Activated T-helper 1 cell treated with anti-CD3 and anti-CD28 coated beads, Interleukin-12 subunit alpha, Interleukin-12 subunit beta, Interleukin-2, Interleukin-4 antibody, amounts not matched to agents 30 ng/mL and 10 ng/mL and 1 ng/mL, durations not matched to agents 14 hours and 24 hours and 36 hours (primary cell): ENCODE measurements at regions not wholly inside any gene's neighbourhood (a gene's known extent, or its start where the extent isn't known, plus 50 kb on each side); places are given as distances from the start of the nearest gene placed in this dataset.
"Not testable (repeated sequence)": the region's sequence is repeated elsewhere in the genome, so short reads cannot be mapped to it uniquely, and the experiment has no call there.

Experiments used
- DNase-seq: peaks from one replicate; pipeline ENCODE4 v3.0.0; 2021; ENCODE audit warnings: low spot score
- H3K27ac Mint-ChIP-seq: one replicate; pipeline ENCODE4 v1.8.0; 2021; ENCODE audit warnings: mild to moderate bottlenecking, mixed read lengths
- H3K27me3 Mint-ChIP-seq: one replicate; pipeline ENCODE4 v1.8.0; 2022; ENCODE audit warnings: mild to moderate bottlenecking, moderate library complexity, mixed read lengths; ENCODE audit not compliant: insufficient read depth
- H3K36me3 Mint-ChIP-seq: one replicate; pipeline ENCODE4 v1.8.0; 2021; ENCODE audit warnings: low read depth, mixed read lengths
- H3K4me1 Mint-ChIP-seq: one replicate; pipeline ENCODE4 v1.8.0; 2021; ENCODE audit warnings: low read depth, mixed read lengths
- H3K4me3 Mint-ChIP-seq: one replicate; pipeline ENCODE4 v1.8.0; 2021; ENCODE audit warnings: mild to moderate bottlenecking, moderate library complexity, mixed read lengths
- H3K9me3 Mint-ChIP-seq: one replicate; pipeline ENCODE4 v1.8.0; 2021; ENCODE audit warnings: mixed read lengths
- intact Hi-C: fragments of 100-400 bp; cut with micrococcal nuclease; formaldehyde crosslinking; loops from one replicate; pipeline ENCODE4 v1.15.1; 2024

GRCh38 chr20:29567671-29568070 lies 1689.8 kb upstream of the DEFB115 start:
- H3K9me3 Mint-ChIP-seq, result peaks cover 12% of the 10 kb centered on the region
- H3K36me3 Mint-ChIP-seq, H3K4me1 Mint-ChIP-seq, intact Hi-C loops, DNase-seq, H3K4me3 Mint-ChIP-seq, H3K27ac Mint-ChIP-seq, H3K27me3 Mint-ChIP-seq: not testable (repeated sequence)

- DNase-seq, H3K4me1 Mint-ChIP-seq, intact Hi-C loops, H3K27me3 Mint-ChIP-seq, H3K27ac Mint-ChIP-seq, H3K36me3 Mint-ChIP-seq, H3K4me3 Mint-ChIP-seq: not testable (repeated sequence)
- H3K9me3 Mint-ChIP-seq, result peaks cover 12% of the 10 kb centered on the region
These were observed 1687.3 kb upstream of the DEFB115 start for GRCh38 chr20:29570126-29570525.

GRCh38 chr20:29589530-29589929 lies 1667.9 kb upstream of the DEFB115 start:
- DNase-seq, H3K9me3 Mint-ChIP-seq, H3K36me3 Mint-ChIP-seq, H3K27me3 Mint-ChIP-seq, H3K27ac Mint-ChIP-seq, H3K4me1 Mint-ChIP-seq, H3K4me3 Mint-ChIP-seq, intact Hi-C loops: not testable (repeated sequence)

DNA sequence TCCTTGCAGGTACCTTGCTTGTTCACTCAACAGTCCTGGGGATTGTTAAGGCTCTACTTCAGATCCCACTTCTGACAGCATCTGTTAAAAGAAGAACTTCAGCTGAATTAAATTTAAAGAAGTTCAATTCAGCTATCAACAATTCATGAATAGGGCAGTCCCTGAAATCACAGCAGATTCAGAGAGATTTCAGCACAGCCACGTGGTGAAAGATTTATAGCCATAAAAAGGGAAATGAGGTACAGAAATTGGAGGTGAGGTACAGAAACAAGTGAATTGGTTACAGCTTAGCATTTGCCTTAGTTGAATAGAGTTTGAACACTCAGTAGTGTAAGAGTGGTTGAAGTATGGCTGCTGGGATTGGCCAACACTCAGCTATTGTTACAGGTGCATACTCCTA lies 1653.3 kb upstream of the DEFB115 start:
- H3K4me1 Mint-ChIP-seq, H3K4me3 Mint-ChIP-seq, intact Hi-C loops, H3K27me3 Mint-ChIP-seq, H3K27ac Mint-ChIP-seq, DNase-seq, H3K36me3 Mint-ChIP-seq, H3K9me3 Mint-ChIP-seq: not testable (repeated sequence)

- H3K4me3 Mint-ChIP-seq, H3K27me3 Mint-ChIP-seq, H3K9me3 Mint-ChIP-seq, intact Hi-C loops, DNase-seq, H3K36me3 Mint-ChIP-seq, H3K27ac Mint-ChIP-seq, H3K4me1 Mint-ChIP-seq: not testable (repeated sequence)
These were observed 1651.3 kb upstream of the DEFB115 start for GRCh38 chr20:29606171-29606570.

GRCh38 chr20:29629395-29629794 lies 1628.1 kb upstream of the DEFB115 start:
- not testable (repeated sequence) for H3K27me3 Mint-ChIP-seq, H3K4me3 Mint-ChIP-seq, H3K36me3 Mint-ChIP-seq, H3K4me1 Mint-ChIP-seq, H3K27ac Mint-ChIP-seq, DNase-seq
- H3K9me3 Mint-ChIP-seq, result peaks cover 27% of the 10 kb centered on the region
- intact Hi-C loops, result loop anchor here (10.0 kb wide), 1 partner anchor 815 kb away; no protein-coding TSS in a partner anchor
